Muscle of leg (tissue), 3 donors: ENCODE measurements at regions not wholly inside any gene's neighbourhood (a gene's known extent, or its start where the extent isn't known, plus 50 kb on each side); places are given as distances from the start of the nearest gene placed in this dataset.

Experiments
- DNase-seq: peaks from one replicate; pipeline ENCODE4 v3.0.0; 2013
- H3K27ac ChIP-seq: one replicate; pipeline ENCODE4 v1.5.1; 2013; ENCODE audit warnings: mild to moderate bottlenecking, low read length, control low read depth
- H3K27me3 ChIP-seq: one replicate; pipeline ENCODE4 v1.6.1; 2013; ENCODE audit warnings: low read length; ENCODE audit not compliant: control insufficient read depth, insufficient read depth
- H3K36me3 ChIP-seq: one replicate; pipeline ENCODE4 v1.6.1; 2013; ENCODE audit warnings: low read length; ENCODE audit not compliant: control insufficient read depth, insufficient read depth
- H3K4me1 ChIP-seq: one replicate; pipeline ENCODE4 v1.6.1; 2013; ENCODE audit warnings: low read length; ENCODE audit not compliant: control insufficient read depth, insufficient read depth
- H3K4me3 ChIP-seq: one replicate; pipeline ENCODE4 v1.5.1; 2013; ENCODE audit warnings: low read length, control low read depth
- H3K9me3 ChIP-seq: replicated peaks from 2 replicates; pipeline ENCODE4 v1.6.1; 2013; ENCODE audit warnings: low read depth, low read length; ENCODE audit not compliant: control insufficient read depth
- WGBS: methylation state at CpG from one replicate; pipeline ENCODE4 v1.1.5; 2013; ENCODE audit warnings: missing lambda C conversion rate; ENCODE audit not compliant: insufficient coverage; 5-methylcytosine and 5-hydroxymethylcytosine counted together

- WGBS, result 61% methylated on average over 2 of the region's 2 CpGs
- no peak for DNase-seq
- no peaks in the 10 kb centered on the region for H3K27me3 ChIP-seq
These were observed 160.1 kb upstream of the GYPA start for GRCh38 chr4:144300616-144301015.

GRCh38 chr4:144302704-144303536 lies 162.4 kb upstream of the GYPA start:
- H3K36me3 ChIP-seq, result no peaks in the 10 kb centered on the region

More at GRCh38 chr4:144300616-144301015, 160.1 kb upstream of the GYPA start:
- Histone ChIP-seq H3K4me3 (no peak overlapping the region), H3K9me3 (no peaks in the 10 kb centered on the region), H3K36me3 (no peaks in the 10 kb centered on the region), H3K27ac (no peak overlapping the region), H3K4me1 (no peaks in the 10 kb centered on the region)

DNA sequence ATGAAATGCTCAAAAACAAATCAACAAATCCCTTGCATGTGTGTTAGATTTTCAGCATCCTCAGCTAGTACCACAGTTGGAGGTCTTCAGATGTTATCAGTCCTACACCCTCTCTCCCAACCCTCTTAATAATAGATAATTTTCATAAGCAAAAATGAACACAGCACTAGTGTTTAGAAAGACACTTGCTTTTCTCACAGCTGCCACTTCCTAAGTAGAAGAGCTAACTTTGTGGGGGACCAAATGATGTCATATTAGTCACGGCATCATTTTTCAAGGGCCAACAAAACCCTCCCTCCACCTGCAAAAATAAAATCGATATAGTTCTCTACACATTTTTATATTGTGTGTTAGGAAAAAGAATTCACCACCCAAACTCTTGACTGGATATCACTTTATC lies 163.5 kb upstream of the GYPA start:
- no peaks in the 10 kb centered on the region for H3K36me3 ChIP-seq
- H3K4me3 ChIP-seq, result no peak overlapping the region
- no peaks in the 10 kb centered on the region for H3K4me1 ChIP-seq
- H3K27me3 ChIP-seq, result no peaks in the 10 kb centered on the region
- no CpG with 5 or more reads among the region's 2 CpGs for WGBS
- H3K27ac ChIP-seq, result no peak overlapping the region
- H3K9me3 ChIP-seq, result no peaks in the 10 kb centered on the region
- DNase-seq, result no peak

More at GRCh38 chr4:144302704-144303536, 162.4 kb upstream of the GYPA start:
- Histone ChIP-seq H3K9me3 (no peaks in the 10 kb centered on the region), H3K27ac (no peak overlapping the region), H3K27me3 (no peaks in the 10 kb centered on the region), H3K4me1 (no peaks in the 10 kb centered on the region), H3K4me3 (no peak overlapping the region)
- DNase-seq, result no peak
- WGBS, result 74% methylated on average over 3 of the region's 7 CpGs

GRCh38 chr4:144310535-144310934 lies 170.0 kb upstream of the GYPA start:
- Histone ChIP-seq H3K4me3 (no peak overlapping the region), H3K9me3 (peaks cover 17% of the 10 kb centered on the region), H3K27ac (no peak overlapping the region), H3K4me1 (no peaks in the 10 kb centered on the region), H3K27me3 (no peaks in the 10 kb centered on the region), H3K36me3 (no peaks in the 10 kb centered on the region)
- WGBS, result no CpG with 5 or more reads among the region's 4 CpGs
- no peak for DNase-seq

DNA sequence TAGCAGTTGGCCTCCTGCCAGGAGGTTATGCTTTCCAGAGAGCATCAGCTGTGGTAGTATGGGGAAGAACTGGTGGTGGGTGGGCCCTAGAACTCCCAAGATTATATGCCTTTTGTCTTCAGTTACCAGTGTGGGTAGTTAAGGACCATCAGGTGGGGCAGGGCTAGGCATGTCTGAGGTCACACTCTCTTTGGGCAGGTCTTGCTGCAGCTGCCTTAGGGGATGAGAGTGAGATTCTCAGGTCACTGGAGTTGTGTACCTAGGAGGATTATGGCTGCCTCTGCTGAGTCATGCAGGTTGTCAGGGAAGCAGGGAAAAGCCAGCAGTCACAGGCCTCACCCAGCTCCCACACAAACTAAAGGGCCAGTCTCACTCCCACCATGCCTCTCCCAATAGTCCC lies 172.9 kb upstream of the GYPA start:
- no peak for DNase-seq
- no peaks in the 10 kb centered on the region for H3K27me3 ChIP-seq
- H3K9me3 ChIP-seq, result peaks cover 20% of the 10 kb centered on the region
- H3K4me1 ChIP-seq, result no peaks in the 10 kb centered on the region
- no peaks in the 10 kb centered on the region for H3K36me3 ChIP-seq
- no peak overlapping the region for H3K27ac ChIP-seq
- H3K4me3 ChIP-seq, result no peak overlapping the region

DNA sequence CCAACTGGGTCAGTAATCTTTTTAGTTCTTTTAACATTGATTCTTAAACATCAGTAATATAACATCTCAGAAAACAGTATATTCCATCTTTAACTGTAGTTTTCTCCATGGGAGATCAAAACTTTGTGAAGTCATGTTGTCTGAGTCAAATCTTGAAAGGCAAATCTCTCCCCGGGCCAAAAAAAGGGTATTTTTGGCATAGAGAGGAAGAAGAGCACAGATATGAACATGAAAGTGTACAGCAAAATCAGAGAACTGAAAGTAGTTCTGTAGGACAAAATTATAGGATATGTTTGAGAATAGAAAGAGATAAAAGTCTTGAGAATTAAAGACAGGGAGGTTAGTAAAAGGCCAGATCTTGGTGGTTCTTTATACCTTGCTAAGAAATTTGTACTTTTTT lies 176.4 kb upstream of the GYPA start:
- H3K4me1 ChIP-seq, result no peaks in the 10 kb centered on the region
- 93% methylated on average over 1 of the region's 1 CpG for WGBS
- no peaks in the 10 kb centered on the region for H3K27me3 ChIP-seq
- no peak overlapping the region for H3K27ac ChIP-seq
- peaks cover 20% of the 10 kb centered on the region for H3K9me3 ChIP-seq
- H3K4me3 ChIP-seq, result no peak overlapping the region
- DNase-seq, result no peak
- no peaks in the 10 kb centered on the region for H3K36me3 ChIP-seq

DNA sequence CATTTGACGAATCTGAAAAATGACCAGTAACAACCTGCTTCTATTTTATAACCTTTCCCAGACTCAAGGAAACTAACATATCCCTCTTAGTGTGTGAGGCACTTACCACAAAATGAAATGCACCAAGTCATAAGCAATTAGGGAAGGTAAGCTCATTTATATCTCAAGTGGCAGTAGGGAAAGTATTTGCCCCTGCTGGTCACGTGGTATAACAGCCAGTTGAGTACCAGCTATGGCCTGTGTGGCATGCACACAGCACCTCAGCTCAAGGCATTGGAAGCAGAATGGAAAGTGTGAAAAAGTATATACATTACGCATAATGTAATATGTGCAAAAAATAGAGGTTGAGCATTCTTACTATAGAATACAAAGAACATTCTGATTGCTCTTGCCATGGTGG lies 178.3 kb upstream of the GYPA start:
- no peak overlapping the region for H3K4me3 ChIP-seq
- no peaks in the 10 kb centered on the region for H3K4me1 ChIP-seq
- H3K27me3 ChIP-seq, result no peaks in the 10 kb centered on the region
- H3K36me3 ChIP-seq, result no peaks in the 10 kb centered on the region
- WGBS, result no CpG with 5 or more reads among the region's 3 CpGs
- peaks cover 17% of the 10 kb centered on the region for H3K9me3 ChIP-seq
- H3K27ac ChIP-seq, result no peak overlapping the region
- DNase-seq, result no peak

GRCh38 chr4:144336633-144337032 lies 196.1 kb upstream of the GYPA start:
- DNase-seq, result no peak
- no peak overlapping the region for H3K4me3 ChIP-seq

GRCh38 chr4:144338148-144338547 lies 197.6 kb upstream of the GYPA start:
- DNase-seq, result peak; percentile 8

More at GRCh38 chr4:144336633-144337032, 196.1 kb upstream of the GYPA start:
- WGBS, result 67% methylated on average over 1 of the region's 1 CpG
- H3K27ac ChIP-seq, result no peak overlapping the region
- no peaks in the 10 kb centered on the region for H3K36me3 ChIP-seq
- no peaks in the 10 kb centered on the region for H3K4me1 ChIP-seq
- no peaks in the 10 kb centered on the region for H3K9me3 ChIP-seq
- no peaks in the 10 kb centered on the region for H3K27me3 ChIP-seq

DNA sequence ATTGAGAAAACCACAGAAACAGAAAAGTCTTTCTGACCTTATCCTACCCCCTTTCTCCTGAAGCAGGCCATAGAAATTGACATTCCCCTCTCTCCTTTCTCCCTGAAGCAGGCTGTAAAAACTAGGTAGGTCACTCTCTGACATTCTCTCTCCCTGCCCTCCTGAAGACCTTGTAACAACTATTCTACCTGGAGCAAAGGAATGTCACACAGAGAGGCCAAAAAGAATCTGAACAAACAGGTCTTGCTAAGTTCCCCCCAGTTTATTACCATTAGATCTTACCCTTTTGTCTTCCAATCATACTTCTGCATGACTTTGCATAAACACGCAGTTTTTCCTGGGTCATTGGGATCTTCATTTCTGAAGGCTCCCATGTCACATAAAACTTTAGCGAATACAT lies 198.3 kb upstream of the GYPA start:
- no CpG with 5 or more reads among the region's 2 CpGs for WGBS
- H3K4me1 ChIP-seq, result no peaks in the 10 kb centered on the region
- no peaks in the 10 kb centered on the region for H3K36me3 ChIP-seq
- no peaks in the 10 kb centered on the region for H3K9me3 ChIP-seq
- H3K4me3 ChIP-seq, result no peak overlapping the region
- no peak overlapping the region for H3K27ac ChIP-seq
- H3K27me3 ChIP-seq, result no peaks in the 10 kb centered on the region
- no peak for DNase-seq

More at GRCh38 chr4:144338148-144338547, 197.6 kb upstream of the GYPA start:
- no peak overlapping the region for H3K27ac ChIP-seq
- H3K4me1 ChIP-seq, result no peaks in the 10 kb centered on the region
- H3K4me3 ChIP-seq, result no peak overlapping the region
- H3K9me3 ChIP-seq, result no peaks in the 10 kb centered on the region
- no peaks in the 10 kb centered on the region for H3K36me3 ChIP-seq
- no peaks in the 10 kb centered on the region for H3K27me3 ChIP-seq

DNA sequence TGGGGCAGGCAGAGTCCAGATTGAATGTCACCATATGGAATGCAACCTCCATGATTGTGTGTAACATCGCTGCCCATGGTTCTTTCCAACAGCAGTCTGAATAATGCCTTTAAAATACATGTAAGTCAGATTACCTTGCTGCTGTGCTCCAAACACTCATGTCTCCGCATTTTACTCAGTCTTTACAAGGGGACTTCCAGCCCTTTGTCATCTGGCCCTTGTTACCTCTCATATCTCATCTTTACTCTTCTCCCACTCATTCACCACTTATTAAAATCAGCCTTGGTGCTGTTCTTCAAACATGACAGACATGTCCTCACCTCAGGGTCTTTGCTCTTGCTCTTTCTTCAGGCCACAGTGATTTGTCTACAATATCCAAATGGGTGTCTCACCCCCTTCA lies 200.4 kb upstream of the GYPA start:
- Histone ChIP-seq H3K27ac (no peak overlapping the region), H3K4me1 (no peaks in the 10 kb centered on the region), H3K27me3 (no peaks in the 10 kb centered on the region), H3K4me3 (no peak overlapping the region), H3K9me3 (no peaks in the 10 kb centered on the region), H3K36me3 (no peaks in the 10 kb centered on the region)
- 97% methylated on average over 2 of the region's 2 CpGs for WGBS
- no peak for DNase-seq
